Erythroblast (primary cell): ENCODE measurements at regions not wholly inside any gene's neighbourhood (a gene's known extent, or its start where the extent isn't known, plus 50 kb on each side); places are given as distances from the start of the nearest gene placed in this dataset.

ENCODE experiments used
- GATA1 ChIP-seq: IDR thresholded peaks from 2 replicates; pipeline ENCODE4 v1.6.1; 2011; ENCODE audit warnings: low read depth, mild to moderate bottlenecking, control low read depth, low read length, moderate library complexity
- POLR2A ChIP-seq: IDR thresholded peaks from 2 replicates; pipeline ENCODE4 v1.6.1; 2011; ENCODE audit warnings: mild to moderate bottlenecking, low read length

DNA sequence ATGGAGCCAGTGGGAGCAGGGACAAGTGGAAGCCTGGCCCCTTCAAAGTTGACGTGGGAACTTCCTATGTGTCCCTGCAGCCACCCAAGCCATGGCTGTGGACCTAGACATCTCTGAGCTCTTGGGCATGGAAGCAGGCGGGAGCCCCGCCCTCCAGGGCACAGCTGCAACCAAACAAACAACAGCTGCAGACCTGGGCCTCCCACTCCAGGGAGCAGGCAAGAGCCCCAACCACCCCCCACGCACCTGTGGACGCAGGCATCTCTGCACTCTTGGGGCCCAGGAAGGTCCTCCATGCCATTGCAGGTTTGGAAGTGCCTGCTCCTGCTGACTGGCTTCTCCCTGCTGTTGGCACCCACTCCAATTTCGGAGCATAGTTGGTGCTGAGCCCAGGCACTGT is 118.6 kb downstream of the ZMAT1 start:
- TF ChIP-seq POLR2A, result no peak
- TF ChIP-seq GATA1, result no peak
